ENCODE measurements at regions not wholly inside any gene's neighbourhood (a gene's known extent, or its start where the extent isn't known, plus 50 kb on each side); places are given as distances from the start of the nearest gene placed in this dataset.

DNA sequence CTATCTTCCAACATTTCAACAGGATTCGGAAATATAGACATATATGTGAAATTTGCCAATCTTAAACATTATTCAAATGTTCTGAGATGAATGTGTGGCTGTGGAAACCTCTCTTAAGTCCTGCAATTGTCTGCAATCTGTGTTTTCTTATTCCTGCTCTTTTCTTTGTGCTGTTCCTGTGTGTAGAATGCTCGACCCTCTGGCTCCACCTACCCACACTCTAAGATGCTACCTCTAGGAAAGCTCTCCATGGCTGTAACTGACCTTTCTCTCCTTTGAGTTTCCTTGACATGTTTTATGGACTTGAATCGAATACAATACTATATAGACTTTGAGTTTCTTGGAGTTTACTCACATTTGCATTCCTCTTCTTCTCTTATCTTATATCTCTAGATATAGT, 120.6 kb upstream of the ASTN2 start:
- DNase-seq (ENCODE audit: low spot score), result no peak
- TF ChIP-seq, protein P1, sequence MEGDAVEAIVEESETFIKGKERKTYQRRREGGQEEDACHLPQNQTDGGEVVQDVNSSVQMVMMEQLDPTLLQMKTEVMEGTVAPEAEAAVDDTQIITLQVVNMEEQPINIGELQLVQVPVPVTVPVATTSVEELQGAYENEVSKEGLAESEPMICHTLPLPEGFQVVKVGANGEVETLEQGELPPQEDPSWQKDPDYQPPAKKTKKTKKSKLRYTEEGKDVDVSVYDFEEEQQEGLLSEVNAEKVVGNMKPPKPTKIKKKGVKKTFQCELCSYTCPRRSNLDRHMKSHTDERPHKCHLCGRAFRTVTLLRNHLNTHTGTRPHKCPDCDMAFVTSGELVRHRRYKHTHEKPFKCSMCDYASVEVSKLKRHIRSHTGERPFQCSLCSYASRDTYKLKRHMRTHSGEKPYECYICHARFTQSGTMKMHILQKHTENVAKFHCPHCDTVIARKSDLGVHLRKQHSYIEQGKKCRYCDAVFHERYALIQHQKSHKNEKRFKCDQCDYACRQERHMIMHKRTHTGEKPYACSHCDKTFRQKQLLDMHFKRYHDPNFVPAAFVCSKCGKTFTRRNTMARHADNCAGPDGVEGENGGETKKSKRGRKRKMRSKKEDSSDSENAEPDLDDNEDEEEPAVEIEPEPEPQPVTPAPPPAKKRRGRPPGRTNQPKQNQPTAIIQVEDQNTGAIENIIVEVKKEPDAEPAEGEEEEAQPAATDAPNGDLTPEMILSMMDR (IDR thresholded peaks at IDR 0.05), result no peak

DNA sequence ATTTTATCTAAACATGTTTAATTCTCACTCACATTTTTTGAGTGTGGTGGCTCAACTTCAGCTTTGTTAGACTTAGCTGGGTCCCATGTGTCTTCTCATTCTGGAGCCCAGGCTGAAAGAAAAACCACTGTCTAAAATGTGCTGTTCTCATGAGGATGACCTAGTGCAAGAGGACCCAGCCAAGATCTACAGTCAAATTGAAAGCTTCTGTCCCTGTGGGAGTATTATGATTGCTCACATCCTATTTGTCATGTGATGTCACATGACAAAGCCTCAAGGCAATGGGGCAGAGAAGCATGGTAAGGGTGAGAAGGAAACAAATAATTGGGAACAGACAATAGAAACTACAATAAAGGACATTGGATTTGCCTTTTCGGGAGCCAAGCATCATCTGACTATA, 113.4 kb upstream of the ASTN2 start:
- TF ChIP-seq, protein P1 (IDR thresholded peaks at IDR 0.05), result no peak
- Histone ChIP-seq H3K27ac (no peak overlapping the region), H3K36me3 (no peaks in the 10 kb centered on the region), H3K4me1 (ENCODE audit: control insufficient read depth in 1 of 2, low read depth in 2 of 2) (no peaks in the 10 kb centered on the region), H3K27me3 (replicated peaks; ENCODE audit: insufficient read depth) (no peaks in the 10 kb centered on the region), H3K9me3 (no peaks in the 10 kb centered on the region), H3K4me3 (no peak overlapping the region)
- no peak for DNase-seq (ENCODE audit: low spot score)
- no peak for ATAC-seq (ENCODE audit: insufficient number of reproducible peaks, low FRiP score, low read depth)

More for the DNA sequence above, 120.6 kb upstream of the ASTN2 start:
- Histone ChIP-seq H3K9me3 (no peaks in the 10 kb centered on the region), H3K4me3 (no peak overlapping the region), H3K27me3 (replicated peaks; ENCODE audit: insufficient read depth) (no peaks in the 10 kb centered on the region), H3K36me3 (no peaks in the 10 kb centered on the region), H3K4me1 (ENCODE audit: control insufficient read depth in 1 of 2, low read depth in 2 of 2) (no peaks in the 10 kb centered on the region), H3K27ac (no peak overlapping the region)
- ATAC-seq (ENCODE audit: insufficient number of reproducible peaks, low FRiP score, low read depth), result no peak

DNA sequence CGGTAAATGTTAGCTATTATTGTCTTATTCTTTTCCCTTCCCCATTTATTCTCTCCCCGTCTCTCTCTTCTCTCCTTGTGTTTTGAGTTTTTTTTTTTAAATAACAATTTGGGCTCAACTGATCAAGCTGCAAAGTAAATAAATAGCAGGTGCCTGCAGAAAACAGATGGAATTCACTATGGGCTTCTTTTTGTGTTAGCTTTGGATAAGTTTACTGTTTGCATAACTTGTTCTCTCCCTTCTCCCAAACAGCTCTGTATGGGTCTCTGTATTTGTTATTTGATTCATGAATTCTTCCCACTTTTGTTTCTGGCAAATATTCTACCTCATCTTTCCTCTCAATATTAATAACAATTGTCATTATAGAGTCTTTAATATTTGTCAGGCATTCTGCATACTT, 111.8 kb upstream of the ASTN2 start:
- Histone ChIP-seq H3K4me3 (no peak overlapping the region), H3K4me1 (ENCODE audit: control insufficient read depth in 1 of 2, low read depth in 2 of 2) (no peaks in the 10 kb centered on the region), H3K36me3 (no peaks in the 10 kb centered on the region), H3K27ac (no peak overlapping the region), H3K27me3 (replicated peaks; ENCODE audit: insufficient read depth) (no peaks in the 10 kb centered on the region), H3K9me3 (no peaks in the 10 kb centered on the region)
- DNase-seq (ENCODE audit: low spot score) (no peak), ATAC-seq (ENCODE audit: insufficient number of reproducible peaks, low FRiP score, low read depth) (no peak)
- TF ChIP-seq, protein P1 (IDR thresholded peaks at IDR 0.05), result no peak

DNA sequence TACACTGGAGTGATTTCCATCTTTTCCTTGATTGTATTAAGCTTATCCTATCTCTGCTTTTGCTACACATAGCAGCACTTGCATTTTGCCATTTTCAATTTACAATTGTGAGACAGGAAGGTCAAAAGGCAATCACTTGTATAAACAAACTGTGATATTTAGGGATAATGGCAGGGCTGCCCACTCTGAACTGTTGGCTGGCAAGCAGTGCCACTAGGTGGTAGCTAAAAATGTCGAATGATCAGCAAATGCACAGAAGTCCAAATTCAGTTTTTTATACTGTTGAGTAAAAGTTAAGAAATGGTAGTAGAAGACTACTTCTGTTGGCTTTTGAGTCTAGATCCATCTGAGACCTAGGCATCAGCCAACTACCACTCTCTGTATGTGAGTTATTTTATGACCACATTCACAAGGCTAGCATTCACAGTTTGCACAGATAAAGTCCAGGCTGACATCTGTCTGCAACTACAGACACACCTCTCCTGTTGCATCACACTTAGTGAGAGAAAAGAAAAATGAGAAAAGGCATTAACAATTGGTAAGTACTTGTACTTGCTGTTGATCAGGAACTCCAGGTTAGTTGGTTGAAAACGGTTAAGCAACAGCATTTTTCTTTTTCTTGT, 108.8 kb upstream of the ASTN2 start:
- Histone ChIP-seq H3K4me1 (ENCODE audit: control insufficient read depth in 1 of 2, low read depth in 2 of 2) (no peaks in the 10 kb centered on the region), H3K36me3 (no peaks in the 10 kb centered on the region), H3K9me3 (no peaks in the 10 kb centered on the region), H3K27ac (no peak overlapping the region), H3K4me3 (no peak overlapping the region), H3K27me3 (replicated peaks; ENCODE audit: insufficient read depth) (no peaks in the 10 kb centered on the region)
- TF ChIP-seq, protein P1 (IDR thresholded peaks at IDR 0.05), result no peak
- ATAC-seq (ENCODE audit: insufficient number of reproducible peaks, low FRiP score, low read depth) (no peak), DNase-seq (ENCODE audit: low spot score) (no peak)

DNA sequence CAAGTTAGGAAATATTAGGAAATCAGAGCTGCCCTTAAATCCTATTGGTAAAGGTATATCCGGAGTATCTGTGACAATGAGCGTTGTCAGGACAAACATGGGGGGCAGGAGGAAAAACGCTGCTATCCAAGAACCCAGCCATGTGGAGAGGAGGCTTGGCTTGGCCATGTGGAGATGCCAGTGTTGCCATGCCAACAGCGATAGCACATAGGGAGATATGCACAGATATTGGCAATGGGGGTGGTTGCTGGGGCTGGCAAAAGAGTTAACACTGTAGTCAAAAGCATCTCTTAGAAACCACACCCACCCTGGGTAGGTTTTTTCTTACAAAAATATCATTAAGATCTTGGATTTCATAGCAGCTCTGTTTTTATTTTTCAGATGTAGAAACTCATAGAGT, 106.4 kb upstream of the ASTN2 start:
- no peaks in the 10 kb centered on the region for H3K9me3 ChIP-seq
- no peak for DNase-seq (ENCODE audit: low spot score)
- no peak overlapping the region for H3K4me3 ChIP-seq
- TF ChIP-seq, protein P1 (IDR thresholded peaks at IDR 0.05), result no peak
- H3K4me1 ChIP-seq (ENCODE audit: control insufficient read depth in 1 of 2, low read depth in 2 of 2), result no peaks in the 10 kb centered on the region
- ATAC-seq (ENCODE audit: insufficient number of reproducible peaks, low FRiP score, low read depth), result no peak
- no peak overlapping the region for H3K27ac ChIP-seq
- H3K27me3 ChIP-seq (replicated peaks; ENCODE audit: insufficient read depth), result no peaks in the 10 kb centered on the region
- no peaks in the 10 kb centered on the region for H3K36me3 ChIP-seq

All from thoracic aorta (tissue), 2 donors.